OCI-LY7 (cell line): ENCODE measurements at regions not wholly inside any gene's neighbourhood (a gene's known extent, or its start where the extent isn't known, plus 50 kb on each side); places are given as distances from the start of the nearest gene placed in this dataset.

Experiments used
- EZH2phosphoT487 ChIP-seq: fragments of 200-600 bp; sonication (generic); IDR thresholded peaks from 2 replicates; pipeline ENCODE4 v1.6.1; 2018; ENCODE audit warnings: low read depth, borderline replicate concordance, mild to moderate bottlenecking, mixed run types, antibody characterized with exemption, low read length, moderate library complexity, mixed read lengths
- TF ChIP-seq, protein P1 (sequence below): fragments of 200-600 bp; sonication (generic); conservative IDR thresholded peaks from 2 replicates; pipeline ENCODE4 v1.5.1; 2014; ENCODE audit warnings: mild to moderate bottlenecking, antibody characterized with exemption, low read length, moderate library complexity, mixed read lengths

DNA sequence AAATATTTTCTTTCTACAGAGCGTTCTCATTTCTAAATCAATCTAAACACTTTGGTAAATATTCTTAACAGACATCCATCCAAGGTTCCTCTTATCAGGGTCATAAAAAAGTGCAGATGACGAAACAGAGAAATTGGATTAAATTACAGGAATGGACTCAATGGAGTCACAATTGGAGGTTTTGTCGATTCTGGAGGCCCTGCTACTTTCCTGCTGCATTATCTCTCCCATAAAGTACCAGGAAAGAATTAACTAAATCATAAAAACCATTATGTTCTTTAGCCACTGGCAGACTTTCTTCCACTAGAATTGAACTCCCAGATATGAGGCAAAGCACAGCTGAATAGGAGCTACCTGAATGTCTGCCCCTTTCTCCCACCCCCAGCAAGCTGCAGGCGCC is 610.6 kb downstream of the HDGFL1 start:
- TF ChIP-seq, protein P1, sequence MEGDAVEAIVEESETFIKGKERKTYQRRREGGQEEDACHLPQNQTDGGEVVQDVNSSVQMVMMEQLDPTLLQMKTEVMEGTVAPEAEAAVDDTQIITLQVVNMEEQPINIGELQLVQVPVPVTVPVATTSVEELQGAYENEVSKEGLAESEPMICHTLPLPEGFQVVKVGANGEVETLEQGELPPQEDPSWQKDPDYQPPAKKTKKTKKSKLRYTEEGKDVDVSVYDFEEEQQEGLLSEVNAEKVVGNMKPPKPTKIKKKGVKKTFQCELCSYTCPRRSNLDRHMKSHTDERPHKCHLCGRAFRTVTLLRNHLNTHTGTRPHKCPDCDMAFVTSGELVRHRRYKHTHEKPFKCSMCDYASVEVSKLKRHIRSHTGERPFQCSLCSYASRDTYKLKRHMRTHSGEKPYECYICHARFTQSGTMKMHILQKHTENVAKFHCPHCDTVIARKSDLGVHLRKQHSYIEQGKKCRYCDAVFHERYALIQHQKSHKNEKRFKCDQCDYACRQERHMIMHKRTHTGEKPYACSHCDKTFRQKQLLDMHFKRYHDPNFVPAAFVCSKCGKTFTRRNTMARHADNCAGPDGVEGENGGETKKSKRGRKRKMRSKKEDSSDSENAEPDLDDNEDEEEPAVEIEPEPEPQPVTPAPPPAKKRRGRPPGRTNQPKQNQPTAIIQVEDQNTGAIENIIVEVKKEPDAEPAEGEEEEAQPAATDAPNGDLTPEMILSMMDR: no peak
- TF ChIP-seq EZH2phosphoT487: no peak
